ENCODE measurements at regions not wholly inside any gene's neighbourhood (a gene's known extent, or its start where the extent isn't known, plus 50 kb on each side); places are given as distances from the start of the nearest gene placed in this dataset.

- no peak for TF ChIP-seq EZH2 (IDR thresholded peaks at IDR 0.05; ENCODE audit: low read length, unreplicated experiment)
- TF ChIP-seq CTCF (conservative IDR thresholded peaks at IDR 0.05; ENCODE audit: low read depth, low read length), result no peak; the same call in 1 of the 2 replicates
Measured at GRCh38 chr12:127560041-127560478, 706.9 kb upstream of the TMEM132C start.

Measured in PC-3 (cell line).